ENCODE measurements at regions not wholly inside any gene's neighbourhood (a gene's known extent, or its start where the extent isn't known, plus 50 kb on each side); places are given as distances from the start of the nearest gene placed in this dataset.
"Not testable (repeated sequence)": the region's sequence is repeated elsewhere in the genome, so short reads cannot be mapped to it uniquely, and the experiment has no call there.

DNA sequence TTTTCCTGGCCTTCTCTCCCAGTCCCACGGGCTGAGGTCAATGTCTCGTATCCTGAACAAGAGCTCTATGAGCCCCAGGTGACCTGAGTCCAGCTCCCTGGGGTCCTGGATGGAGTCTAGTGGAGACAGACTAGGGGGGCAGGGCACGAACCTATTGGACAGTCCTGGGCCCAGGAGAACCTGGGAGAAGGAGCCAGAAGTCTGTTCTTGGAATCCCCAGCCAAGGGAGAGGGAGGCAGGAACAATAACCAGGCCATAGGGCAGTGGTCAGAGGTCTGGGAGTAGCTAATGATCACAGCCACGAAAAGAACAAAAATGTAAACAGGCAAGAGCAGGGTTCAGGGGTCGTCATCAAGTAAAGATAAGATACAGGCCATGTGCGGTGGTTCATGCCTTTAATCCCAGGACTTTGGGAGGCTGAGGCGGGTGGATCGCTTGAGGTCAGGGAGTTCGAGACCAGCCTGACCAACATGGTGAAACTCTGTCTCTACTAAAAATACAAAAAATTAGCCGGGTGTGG, 60.8 kb downstream of the COPRS start:
- Histone ChIP-seq H3K79me2 (ENCODE audit: insufficient read depth) (no peaks in the 10 kb centered on the region), H3K4me3 (no peak overlapping the region), H3K4me1 (ENCODE audit: insufficient read depth) (no peaks in the 10 kb centered on the region), H3K9ac (no peak overlapping the region), H3K4me2 (ENCODE audit: unreplicated experiment) (no peak overlapping the region), H3K27me3 (replicated peaks; ENCODE audit: insufficient read depth) (no peaks in the 10 kb centered on the region), H4K20me1 (ENCODE audit: insufficient read depth) (no peaks in the 10 kb centered on the region), H2AFZ (no peak overlapping the region), H3K36me3 (ENCODE audit: low read depth) (no peaks in the 10 kb centered on the region), H3F3A (ENCODE audit: insufficient read depth) (no peaks in the 10 kb centered on the region), H3K27ac (no peak overlapping the region), H3K9me3 (ENCODE audit: low read depth) (no peaks in the 10 kb centered on the region), H3K9me2 (ENCODE audit: insufficient read depth) (no peaks in the 10 kb centered on the region)
- TF ChIP-seq EZH2 (IDR thresholded peaks at IDR 0.05; ENCODE audit: insufficient read depth, poor library complexity, severe bottlenecking) (no peak), EZH2phosphoT487 (IDR thresholded peaks at IDR 0.05; ENCODE audit: insufficient read depth, low read depth) (no peak)
- WGBS, 2 experiments (ENCODE audit: low coverage in 1 of 2, low lambda C conversion rate in 2 of 2, missing lambda C conversion rate in 2 of 2), result 81 to 82% methylated on average over 10 of the region's 10 CpGs
- no peak for DNase-seq
- in situ Hi-C loops (cut with MboI), result no loop called here

DNA sequence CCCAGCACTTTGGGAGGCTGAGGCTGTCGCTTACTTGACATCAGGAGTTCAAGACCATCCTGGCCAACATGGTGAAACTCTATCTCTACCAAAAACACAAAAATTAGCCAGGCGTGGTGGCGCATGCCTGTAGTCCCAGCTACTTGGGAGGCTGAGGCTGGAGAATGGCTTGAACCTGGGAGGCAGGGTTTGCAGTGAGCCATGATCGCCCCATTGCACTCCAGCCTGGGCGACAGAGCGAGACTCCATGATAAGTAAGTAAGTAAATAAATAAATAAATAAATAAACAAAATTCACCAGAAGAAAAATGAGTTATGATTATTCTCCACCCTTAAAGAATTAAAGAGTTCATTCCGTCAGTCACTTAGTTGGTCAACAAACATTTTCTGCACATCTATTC, 63.1 kb downstream of the COPRS start:
- 95 to 97% methylated on average over 7 of the region's 7 CpGs for WGBS, 2 experiments (ENCODE audit: low coverage in 1 of 2, low lambda C conversion rate in 2 of 2, missing lambda C conversion rate in 2 of 2)
- DNase-seq; H3K9me3 ChIP-seq (ENCODE audit: low read depth): not testable (repeated sequence)

DNA sequence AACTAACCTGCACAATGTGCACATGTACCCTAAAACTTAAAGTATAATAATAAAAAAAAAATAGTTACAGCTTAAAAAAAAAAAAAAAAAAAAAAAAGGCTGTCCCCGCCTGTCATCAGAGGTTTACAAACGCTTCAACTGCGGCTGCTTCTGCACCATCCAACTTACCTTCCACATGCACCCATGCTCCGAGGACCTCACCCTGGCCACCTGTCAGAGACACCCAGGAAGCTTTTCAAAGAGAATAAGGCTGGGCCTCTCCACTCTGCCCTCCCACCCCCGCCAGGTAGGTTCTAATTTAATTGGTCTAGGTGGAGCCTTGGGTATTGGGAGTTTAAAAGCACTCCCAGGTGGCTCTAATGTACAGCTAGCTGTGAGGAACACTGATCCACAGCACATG, 64.9 kb downstream of the COPRS start:
- TF ChIP-seq EZH2 (IDR thresholded peaks at IDR 0.05; ENCODE audit: insufficient read depth, poor library complexity, severe bottlenecking) (no peak), EZH2phosphoT487 (IDR thresholded peaks at IDR 0.05; ENCODE audit: insufficient read depth, low read depth) (no peak)
- in situ Hi-C loops (cut with MboI), result no loop called here

More for the DNA sequence above, 63.1 kb downstream of the COPRS start:
- H3K4me3 ChIP-seq; H3K27ac ChIP-seq; H3K4me1 ChIP-seq (ENCODE audit: insufficient read depth); in situ Hi-C loops (cut with MboI); H3K79me2 ChIP-seq (ENCODE audit: insufficient read depth); H2AFZ ChIP-seq; H3K9ac ChIP-seq; H3K36me3 ChIP-seq (ENCODE audit: low read depth); H3K27me3 ChIP-seq (replicated peaks; ENCODE audit: insufficient read depth); H3K9me2 ChIP-seq (ENCODE audit: insufficient read depth); H4K20me1 ChIP-seq (ENCODE audit: insufficient read depth); H3F3A ChIP-seq (ENCODE audit: insufficient read depth); H3K4me2 ChIP-seq (ENCODE audit: unreplicated experiment): not testable (repeated sequence)

DNA sequence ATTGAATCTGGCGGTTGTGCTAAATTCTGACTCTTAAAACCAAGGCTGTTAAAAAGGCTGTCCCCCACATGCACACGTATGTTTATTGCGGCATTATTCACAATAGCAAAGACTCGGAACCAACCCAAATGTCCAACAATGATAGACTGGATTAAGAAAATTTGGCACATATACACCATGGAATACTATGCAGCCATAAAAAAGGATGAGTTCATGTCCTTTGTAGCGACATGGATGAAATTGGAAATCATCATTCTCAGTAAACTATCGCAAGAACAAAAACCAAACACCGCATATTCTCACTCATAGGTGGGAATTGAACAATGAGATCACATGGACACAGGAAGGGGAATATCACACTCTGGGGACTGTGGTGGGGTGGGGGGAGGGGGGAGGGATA, 65.4 kb downstream of the COPRS start:
- 88 to 92% methylated on average over 7 of the region's 7 CpGs for WGBS, 2 experiments (ENCODE audit: low coverage in 1 of 2, low lambda C conversion rate in 2 of 2, missing lambda C conversion rate in 2 of 2)
- H3K9me2 ChIP-seq (ENCODE audit: insufficient read depth), result not testable (repeated sequence)

More for the DNA sequence above, 64.9 kb downstream of the COPRS start:
- H3K4me3 ChIP-seq, result no peak overlapping the region
- no peaks in the 10 kb centered on the region for H3K27me3 ChIP-seq (replicated peaks; ENCODE audit: insufficient read depth)
- peaks cover under 1% of the 10 kb centered on the region for H3K4me1 ChIP-seq (ENCODE audit: insufficient read depth)
- 82 to 90% methylated on average over 4 to 5 of the region's 5 CpGs for WGBS, 2 experiments (ENCODE audit: low coverage in 1 of 2, low lambda C conversion rate in 2 of 2, missing lambda C conversion rate in 2 of 2)
- H2AFZ ChIP-seq, result no peak overlapping the region
- peaks cover under 1% of the 10 kb centered on the region for H3F3A ChIP-seq (ENCODE audit: insufficient read depth)
- DNase-seq, result no peak
- H3K9me2 ChIP-seq (ENCODE audit: insufficient read depth), result no peaks in the 10 kb centered on the region
- no peaks in the 10 kb centered on the region for H4K20me1 ChIP-seq (ENCODE audit: insufficient read depth)
- H3K36me3 ChIP-seq (ENCODE audit: low read depth), result no peaks in the 10 kb centered on the region
- H3K79me2 ChIP-seq (ENCODE audit: insufficient read depth), result no peaks in the 10 kb centered on the region
- no peaks in the 10 kb centered on the region for H3K9me3 ChIP-seq (ENCODE audit: low read depth)
- no peak overlapping the region for H3K9ac ChIP-seq
- H3K4me2 ChIP-seq (ENCODE audit: unreplicated experiment), result no peak overlapping the region
- H3K27ac ChIP-seq, result no peak overlapping the region

DNA sequence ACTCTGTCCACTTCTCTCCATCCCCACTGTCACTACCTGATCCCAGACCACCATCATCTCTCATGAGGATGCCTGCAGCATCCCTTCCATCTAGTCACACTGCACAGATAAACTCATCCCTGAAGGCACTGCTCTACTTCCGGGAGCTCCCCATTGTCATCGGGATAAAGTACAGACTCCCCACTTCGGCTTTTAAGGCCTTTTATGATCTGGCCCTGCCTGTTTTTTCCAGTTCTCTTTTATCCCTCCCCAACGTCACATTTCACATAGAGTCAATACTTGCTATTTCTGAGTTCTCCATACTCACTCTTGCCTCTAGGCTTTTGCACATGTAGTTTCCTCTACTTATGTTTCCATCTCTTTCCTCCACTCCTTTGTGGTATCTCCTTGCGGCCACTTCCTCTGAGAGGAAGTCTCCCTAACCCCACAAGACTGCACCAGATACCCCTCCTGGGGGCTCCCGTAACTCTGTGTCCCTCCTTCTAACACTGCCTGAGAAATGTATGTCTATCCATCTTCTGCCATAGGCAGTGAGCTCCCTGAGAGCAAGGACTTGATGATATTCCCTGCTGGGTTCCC, 66.9 kb downstream of the COPRS start:
- no peaks in the 10 kb centered on the region for H3K79me2 ChIP-seq (ENCODE audit: insufficient read depth)
- no peaks in the 10 kb centered on the region for H3K9me2 ChIP-seq (ENCODE audit: insufficient read depth)
- H3K4me1 ChIP-seq (ENCODE audit: insufficient read depth), result peaks cover 17% of the 10 kb centered on the region
- H3K27ac ChIP-seq, result no peak overlapping the region
- H2AFZ ChIP-seq, result no peak overlapping the region
- peaks cover 19% of the 10 kb centered on the region for H3F3A ChIP-seq (ENCODE audit: insufficient read depth)
- H3K27me3 ChIP-seq (replicated peaks; ENCODE audit: insufficient read depth), result no peaks in the 10 kb centered on the region
- WGBS, 2 experiments (ENCODE audit: low coverage in 1 of 2, low lambda C conversion rate in 2 of 2, missing lambda C conversion rate in 2 of 2), result 89 to 94% methylated on average over 6 of the region's 6 CpGs
- no peaks in the 10 kb centered on the region for H3K36me3 ChIP-seq (ENCODE audit: low read depth)
- no peak overlapping the region for H3K9ac ChIP-seq
- no peak for DNase-seq
- H3K4me3 ChIP-seq, result no peak overlapping the region
- in situ Hi-C loops (cut with MboI), result no loop called here
- H3K9me3 ChIP-seq (ENCODE audit: low read depth), result no peaks in the 10 kb centered on the region
- TF ChIP-seq EZH2 (IDR thresholded peaks at IDR 0.05; ENCODE audit: insufficient read depth, poor library complexity, severe bottlenecking) (no peak), EZH2phosphoT487 (IDR thresholded peaks at IDR 0.05; ENCODE audit: insufficient read depth, low read depth) (no peak)
- H3K4me2 ChIP-seq (ENCODE audit: unreplicated experiment), result no peak overlapping the region
- no peaks in the 10 kb centered on the region for H4K20me1 ChIP-seq (ENCODE audit: insufficient read depth)

More for the DNA sequence above, 65.4 kb downstream of the COPRS start:
- H3K79me2 ChIP-seq (ENCODE audit: insufficient read depth); H3K36me3 ChIP-seq (ENCODE audit: low read depth); H2AFZ ChIP-seq; H3K27me3 ChIP-seq (replicated peaks; ENCODE audit: insufficient read depth); DNase-seq; H3K4me3 ChIP-seq; H3F3A ChIP-seq (ENCODE audit: insufficient read depth); H3K4me2 ChIP-seq (ENCODE audit: unreplicated experiment); in situ Hi-C loops (cut with MboI); H3K4me1 ChIP-seq (ENCODE audit: insufficient read depth); H3K27ac ChIP-seq; H3K9ac ChIP-seq; H3K9me3 ChIP-seq (ENCODE audit: low read depth); H4K20me1 ChIP-seq (ENCODE audit: insufficient read depth): not testable (repeated sequence)
